Mesenchymal stem cell (in vitro differentiated cells and primary cell): ENCODE measurements at regions not wholly inside any gene's neighbourhood (a gene's known extent, or its start where the extent isn't known, plus 50 kb on each side); places are given as distances from the start of the nearest gene placed in this dataset.
"Not testable (repeated sequence)": the region's sequence is repeated elsewhere in the genome, so short reads cannot be mapped to it uniquely, and the experiment has no call there.

Source experiments
- DNase-seq: peaks from one replicate; pipeline ENCODE4 v3.0.0-alpha.2; 2013
- H2AFZ ChIP-seq: one replicate; pipeline ENCODE4 v1.6.1; 2013; ENCODE audit warnings: low read depth, mild to moderate bottlenecking, control low read depth, inconsistent platforms, low read length, moderate library complexity
- H2AK5ac ChIP-seq: 2 replicates; pipeline ENCODE4 v1.6.1; 2013; ENCODE audit warnings: low read length, moderate library complexity, mild to moderate bottlenecking, inconsistent platforms; ENCODE audit not compliant: severe bottlenecking
- H2BK120ac ChIP-seq: one replicate; pipeline ENCODE4 v1.6.1; 2013; ENCODE audit warnings: low read depth, mild to moderate bottlenecking, inconsistent platforms, low read length, moderate library complexity
- H2BK12ac ChIP-seq, 2 experiments: one replicate each; pipeline ENCODE4 v1.6.1; 2013; ENCODE audit warnings: inconsistent platforms in 2 of 2, low read length in 2 of 2, mild to moderate bottlenecking in 2 of 2, moderate library complexity in 2 of 2, control low read depth in 1 of 2
- H2BK15ac ChIP-seq: one replicate; pipeline ENCODE4 v1.6.1; 2013; ENCODE audit warnings: mild to moderate bottlenecking, low read depth, inconsistent platforms; ENCODE audit not compliant: poor library complexity, severe bottlenecking
- H2BK5ac ChIP-seq: 2 replicates; pipeline ENCODE4 v1.6.1; 2013; ENCODE audit warnings: low read depth, mild to moderate bottlenecking, low read length, control low read depth, inconsistent platforms; ENCODE audit not compliant: poor library complexity, severe bottlenecking
- H3K14ac ChIP-seq, 2 experiments: one replicate each; pipeline ENCODE4 v1.6.1; 2013; ENCODE audit warnings: inconsistent platforms in 2 of 2, low read length in 2 of 2, control low read depth in 1 of 2, mild to moderate bottlenecking in 1 of 2, moderate library complexity in 1 of 2
- H3K18ac ChIP-seq, 2 experiments: one replicate each; pipeline ENCODE4 v1.6.1; 2013; ENCODE audit warnings: inconsistent platforms in 2 of 2, low read length in 2 of 2, control low read depth in 1 of 2, low read depth in 1 of 2, mild to moderate bottlenecking in 1 of 2
- H3K23ac ChIP-seq, 2 experiments: one replicate each; pipeline ENCODE4 v1.6.1; 2013; ENCODE audit warnings: inconsistent platforms in 2 of 2, low read length in 2 of 2, mild to moderate bottlenecking in 2 of 2, moderate library complexity in 2 of 2, control low read depth in 1 of 2
- H3K27ac ChIP-seq: 2 replicates; pipeline ENCODE4 v1.5.1; 2013; ENCODE audit warnings: mild to moderate bottlenecking, moderate library complexity, low read length, control low read depth, inconsistent platforms; ENCODE audit not compliant: poor library complexity, severe bottlenecking
- H3K27me3 ChIP-seq, 2 experiments: 2 replicates each; pipeline versions ENCODE4 v1.6.1 to v1.7.0; 2013; ENCODE audit warnings: low read length in 2 of 2, mild to moderate bottlenecking in 2 of 2, moderate library complexity in 2 of 2, control low read depth in 1 of 2, inconsistent platforms in 1 of 2; ENCODE audit not compliant: control insufficient read depth in 1 of 2, insufficient read depth in 1 of 2
- H3K36me3 ChIP-seq, 2 experiments: 2 replicates each; pipeline versions ENCODE4 v1.6.1 to v1.7.0; 2013; ENCODE audit warnings: low read length in 2 of 2, control low read depth in 1 of 2, inconsistent platforms in 1 of 2, low read depth in 1 of 2, mild to moderate bottlenecking in 1 of 2; ENCODE audit not compliant: insufficient read depth in 2 of 2, control insufficient read depth in 1 of 2
- H3K4ac ChIP-seq, 2 experiments: one replicate each; pipeline ENCODE4 v1.6.1; 2013; ENCODE audit warnings: inconsistent platforms in 2 of 2, low read length in 2 of 2, mild to moderate bottlenecking in 2 of 2, moderate library complexity in 2 of 2, control low read depth in 1 of 2, low read depth in 1 of 2
- H3K4me1 ChIP-seq: 2 replicates; pipeline ENCODE4 v1.6.1; 2013; ENCODE audit warnings: low read depth, low read length, control low read depth; ENCODE audit not compliant: control insufficient read depth, insufficient read depth
- H3K4me2 ChIP-seq: 2 replicates; pipeline ENCODE4 v1.6.1; 2013; ENCODE audit warnings: low read length, mild to moderate bottlenecking, inconsistent platforms; ENCODE audit not compliant: poor library complexity, severe bottlenecking
- H3K4me3 ChIP-seq, 2 experiments: 2 replicates each; pipeline versions ENCODE4 v1.5.1 to v1.7.0; 2013; ENCODE audit warnings: low read length in 2 of 2, mild to moderate bottlenecking in 2 of 2, control low read depth in 1 of 2, low read depth in 1 of 2; ENCODE audit not compliant: insufficient read depth in 1 of 2
- H3K79me1 ChIP-seq: replicated peaks from 2 replicates; pipeline ENCODE4 v1.6.1; 2013; ENCODE audit warnings: mild to moderate bottlenecking, control low read depth, low read length, inconsistent platforms; ENCODE audit not compliant: poor library complexity, severe bottlenecking
- H3K9ac ChIP-seq: 2 replicates; pipeline ENCODE4 v1.7.0; 2013; ENCODE audit warnings: mild to moderate bottlenecking, low read length, moderate library complexity
- H3K9me3 ChIP-seq: 2 replicates; pipeline ENCODE4 v1.7.0; 2013; ENCODE audit warnings: mild to moderate bottlenecking, low read length; ENCODE audit not compliant: control insufficient read depth
- H4K8ac ChIP-seq: one replicate; pipeline ENCODE4 v1.6.1; 2013; ENCODE audit warnings: inconsistent platforms, mild to moderate bottlenecking, low read length, moderate library complexity
- H4K91ac ChIP-seq: one replicate; pipeline ENCODE4 v1.6.1; 2013; ENCODE audit warnings: mild to moderate bottlenecking, low read length, inconsistent platforms
- WGBS: methylation state at CpG from one replicate; pipeline ENCODE4 v1.1.7; 2013; ENCODE audit warnings: mixed read lengths; 5-methylcytosine and 5-hydroxymethylcytosine counted together

- not testable (repeated sequence) for H3K27me3 ChIP-seq, H3K4me1 ChIP-seq, DNase-seq, H4K8ac ChIP-seq, H2AK5ac ChIP-seq, H3K4ac ChIP-seq, H2BK12ac ChIP-seq, H4K91ac ChIP-seq, H3K18ac ChIP-seq, H2AFZ ChIP-seq, H3K14ac ChIP-seq, H3K27ac ChIP-seq, H3K9me3 ChIP-seq, H3K4me2 ChIP-seq, H3K23ac ChIP-seq, H2BK120ac ChIP-seq, H3K9ac ChIP-seq, H3K4me3 ChIP-seq, H2BK5ac ChIP-seq, H3K79me1 ChIP-seq, H3K36me3 ChIP-seq, H2BK15ac ChIP-seq
- 86% methylated on average over 6 of the region's 6 CpGs for WGBS
Measured at GRCh38 chr11:38894201-38894600, 2296.2 kb upstream of the RAG2 start.

DNA sequence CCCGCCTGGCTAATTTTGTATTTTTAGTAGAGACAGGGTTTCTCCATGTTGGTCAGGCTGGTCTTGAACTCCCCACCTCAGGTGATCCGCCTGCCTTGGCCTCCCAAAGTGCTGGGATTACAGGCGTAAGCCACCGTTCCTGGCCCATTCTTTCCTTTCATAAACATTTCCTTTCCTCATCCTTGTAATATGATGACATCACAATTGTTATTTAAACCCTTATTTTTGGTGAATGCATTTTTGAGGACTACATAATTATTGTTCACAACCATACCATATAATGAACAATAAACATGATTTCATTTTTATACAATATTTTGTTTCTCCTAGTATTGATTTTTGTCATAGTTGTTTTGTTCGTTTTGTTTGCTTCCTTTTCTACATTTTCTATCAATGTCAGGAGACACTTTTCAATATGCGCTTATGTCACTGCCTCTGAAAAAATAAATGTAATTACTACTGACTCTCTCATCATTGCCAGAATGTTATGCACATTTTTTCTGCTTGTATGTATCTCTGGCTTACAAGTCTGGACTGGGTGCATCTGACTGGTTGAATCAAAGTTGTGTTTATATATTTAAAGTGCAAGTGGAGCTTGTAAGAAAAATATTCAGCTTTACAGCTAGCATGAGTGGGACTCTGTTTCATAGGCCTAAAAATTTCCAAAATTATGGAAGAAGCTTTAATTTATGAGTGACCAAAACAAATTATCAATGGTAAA lies 2286.3 kb upstream of the RAG2 start:
- no peaks in the 10 kb centered on the region for H3K36me3 ChIP-seq
- no peak overlapping the region for H2AFZ ChIP-seq
- H4K91ac ChIP-seq: no peak overlapping the region
- H2AK5ac ChIP-seq: no peak overlapping the region
- no peak overlapping the region for H3K18ac ChIP-seq
- no peak overlapping the region for H2BK120ac ChIP-seq
- no peaks in the 10 kb centered on the region for H3K4me1 ChIP-seq
- H2BK15ac ChIP-seq: no peak overlapping the region
- no peak overlapping the region for H3K23ac ChIP-seq
- H4K8ac ChIP-seq: no peak overlapping the region
- no peak overlapping the region for H2BK5ac ChIP-seq
- no peak overlapping the region for H3K14ac ChIP-seq
- H3K27me3 ChIP-seq: no peaks in the 10 kb centered on the region
- WGBS: 99% methylated on average over 5 of the region's 6 CpGs
- no peak overlapping the region for H2BK12ac ChIP-seq
- no peaks in the 10 kb centered on the region for H3K9me3 ChIP-seq
- no peak overlapping the region for H3K4me3 ChIP-seq
- no peak for DNase-seq
- H3K9ac ChIP-seq: no peak overlapping the region
- H3K4ac ChIP-seq: no peak overlapping the region
- no peak overlapping the region for H3K4me2 ChIP-seq
- no peak overlapping the region for H3K27ac ChIP-seq
- no peaks in the 10 kb centered on the region for H3K79me1 ChIP-seq

DNA sequence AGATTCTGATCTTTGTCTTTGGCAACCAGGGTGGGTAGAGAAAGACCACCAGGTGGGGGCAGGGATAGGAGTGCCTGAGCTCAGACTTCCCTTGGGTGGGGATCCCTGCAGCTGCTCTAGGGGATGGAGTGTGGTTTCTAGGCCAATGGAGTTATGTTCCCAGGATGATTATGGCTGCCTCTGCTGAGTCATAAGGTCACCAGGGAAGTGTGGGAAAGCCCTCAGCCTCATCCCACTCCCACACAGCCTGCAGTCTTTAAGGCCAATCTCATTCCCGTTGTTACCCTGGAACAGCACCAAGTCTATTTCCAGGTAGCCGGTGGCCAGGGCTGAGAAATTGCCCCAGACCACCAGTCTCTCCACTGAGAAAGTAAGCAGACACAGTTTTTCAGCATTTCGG lies 2269.3 kb upstream of the RAG2 start:
- H3K4me3 ChIP-seq: no peak overlapping the region
- H2BK5ac ChIP-seq: no peak overlapping the region
- no peak for DNase-seq
- H2AK5ac ChIP-seq: no peak overlapping the region
- 85% methylated on average over 3 of the region's 3 CpGs for WGBS
- no peak overlapping the region for H4K8ac ChIP-seq
- no peak overlapping the region for H3K14ac ChIP-seq
- no peak overlapping the region for H2BK12ac ChIP-seq
- no peak overlapping the region for H3K27ac ChIP-seq
- no peak overlapping the region for H2AFZ ChIP-seq
- H3K23ac ChIP-seq: no peak overlapping the region
- H3K9ac ChIP-seq: no peak overlapping the region
- H3K36me3 ChIP-seq: no peaks in the 10 kb centered on the region
- H3K27me3 ChIP-seq: no peaks in the 10 kb centered on the region
- no peaks in the 10 kb centered on the region for H3K4me1 ChIP-seq
- no peak overlapping the region for H4K91ac ChIP-seq
- H3K4ac ChIP-seq: no peak overlapping the region
- peaks cover 23% of the 10 kb centered on the region for H3K9me3 ChIP-seq
- no peak overlapping the region for H2BK15ac ChIP-seq
- H3K18ac ChIP-seq: no peak overlapping the region
- no peak overlapping the region for H3K4me2 ChIP-seq
- no peak overlapping the region for H2BK120ac ChIP-seq
- no peaks in the 10 kb centered on the region for H3K79me1 ChIP-seq

- H2BK15ac ChIP-seq: no peak overlapping the region
- no peak overlapping the region for H3K4me2 ChIP-seq
- H3K4me1 ChIP-seq: no peaks in the 10 kb centered on the region
- H4K91ac ChIP-seq: no peak overlapping the region
- 90% methylated on average over 2 of the region's 2 CpGs for WGBS
- H3K36me3 ChIP-seq: no peaks in the 10 kb centered on the region
- DNase-seq: no peak
- H3K27me3 ChIP-seq: no peaks in the 10 kb centered on the region
- no peak overlapping the region for H3K23ac ChIP-seq
- no peak overlapping the region for H3K14ac ChIP-seq
- H2AFZ ChIP-seq: no peak overlapping the region
- H4K8ac ChIP-seq: no peak overlapping the region
- H3K9me3 ChIP-seq: peaks cover 27% of the 10 kb centered on the region
- H2BK5ac ChIP-seq: no peak overlapping the region
- H3K27ac ChIP-seq: no peak overlapping the region
- H3K9ac ChIP-seq: no peak overlapping the region
- H3K18ac ChIP-seq: no peak overlapping the region
- no peak overlapping the region for H2BK120ac ChIP-seq
- H3K4me3 ChIP-seq: no peak overlapping the region
- H2AK5ac ChIP-seq: no peak overlapping the region
- H2BK12ac ChIP-seq: no peak overlapping the region
- no peak overlapping the region for H3K4ac ChIP-seq
- H3K79me1 ChIP-seq: no peaks in the 10 kb centered on the region
Measured at GRCh38 chr11:38865922-38866321, 2267.9 kb upstream of the RAG2 start.
